ENCODE measurements at regions not wholly inside any gene's neighbourhood (a gene's known extent, or its start where the extent isn't known, plus 50 kb on each side); places are given as distances from the start of the nearest gene placed in this dataset.

- Histone ChIP-seq H3K4me3 (ENCODE audit: insufficient read depth, low read depth, low read length) (no peak overlapping the region), H3K9me3 (ENCODE audit: control insufficient read depth, low read length) (no peaks in the 10 kb centered on the region), H3K27ac (ENCODE audit: insufficient read depth, low read depth, low read length, poor library complexity, severe bottlenecking) (no peak overlapping the region), H3K27me3 (ENCODE audit: control insufficient read depth, insufficient read depth, low read length, poor library complexity, severe bottlenecking) (no peaks in the 10 kb centered on the region), H3K36me3 (ENCODE audit: control insufficient read depth, insufficient read depth, low read length) (no peaks in the 10 kb centered on the region), H3K4me1 (ENCODE audit: control insufficient read depth, insufficient read depth, low read length) (peaks cover 6% of the 10 kb centered on the region)
These were observed 321.8 kb upstream of the NCAM1 start for GRCh38 chr11:112639469-112639868.

- H3K36me3 ChIP-seq (ENCODE audit: control insufficient read depth, insufficient read depth, low read length) = no peaks in the 10 kb centered on the region
- no peaks in the 10 kb centered on the region for H3K27me3 ChIP-seq (ENCODE audit: control insufficient read depth, insufficient read depth, low read length, poor library complexity, severe bottlenecking)
- H3K9me3 ChIP-seq (ENCODE audit: control insufficient read depth, low read length) = no peaks in the 10 kb centered on the region
- H3K4me3 ChIP-seq (ENCODE audit: insufficient read depth, low read depth, low read length) = no peak overlapping the region
- H3K4me1 ChIP-seq (ENCODE audit: control insufficient read depth, insufficient read depth, low read length) = no peaks in the 10 kb centered on the region
- H3K27ac ChIP-seq (ENCODE audit: insufficient read depth, low read depth, low read length, poor library complexity, severe bottlenecking) = no peak overlapping the region
These were observed 317.8 kb upstream of the NCAM1 start for GRCh38 chr11:112643416-112643815.

- 93 to 94% methylated on average over 5 of the region's 5 CpGs for WGBS, 2 experiments
- H3K27me3 ChIP-seq (ENCODE audit: control insufficient read depth, insufficient read depth, low read length, poor library complexity, severe bottlenecking) = no peaks in the 10 kb centered on the region
- no peaks in the 10 kb centered on the region for H3K9me3 ChIP-seq (ENCODE audit: control insufficient read depth, low read length)
- H3K4me3 ChIP-seq (ENCODE audit: insufficient read depth, low read depth, low read length) = no peak overlapping the region
- no peaks in the 10 kb centered on the region for H3K4me1 ChIP-seq (ENCODE audit: control insufficient read depth, insufficient read depth, low read length)
- H3K27ac ChIP-seq (ENCODE audit: insufficient read depth, low read depth, low read length, poor library complexity, severe bottlenecking) = no peak overlapping the region
- H3K36me3 ChIP-seq (ENCODE audit: control insufficient read depth, insufficient read depth, low read length) = no peaks in the 10 kb centered on the region
These were observed 316.6 kb upstream of the NCAM1 start for GRCh38 chr11:112644410-112645131.

GRCh38 chr11:112649856-112650255 is 311.4 kb upstream of the NCAM1 start:
- Histone ChIP-seq H3K27ac (ENCODE audit: insufficient read depth, low read depth, low read length, poor library complexity, severe bottlenecking) (no peak overlapping the region), H3K9me3 (ENCODE audit: control insufficient read depth, low read length) (no peaks in the 10 kb centered on the region), H3K36me3 (ENCODE audit: control insufficient read depth, insufficient read depth, low read length) (no peaks in the 10 kb centered on the region), H3K27me3 (ENCODE audit: control insufficient read depth, insufficient read depth, low read length, poor library complexity, severe bottlenecking) (no peaks in the 10 kb centered on the region), H3K4me1 (ENCODE audit: control insufficient read depth, insufficient read depth, low read length) (no peaks in the 10 kb centered on the region), H3K4me3 (ENCODE audit: insufficient read depth, low read depth, low read length) (no peak overlapping the region)
- WGBS, 2 experiments = 77 to 82% methylated on average over 6 of the region's 6 CpGs

GRCh38 chr11:112650527-112650926 is 310.7 kb upstream of the NCAM1 start:
- H3K4me3 ChIP-seq (ENCODE audit: insufficient read depth, low read depth, low read length) = no peak overlapping the region
- no peaks in the 10 kb centered on the region for H3K36me3 ChIP-seq (ENCODE audit: control insufficient read depth, insufficient read depth, low read length)
- H3K9me3 ChIP-seq (ENCODE audit: control insufficient read depth, low read length) = no peaks in the 10 kb centered on the region
- H3K4me1 ChIP-seq (ENCODE audit: control insufficient read depth, insufficient read depth, low read length) = no peaks in the 10 kb centered on the region
- H3K27me3 ChIP-seq (ENCODE audit: control insufficient read depth, insufficient read depth, low read length, poor library complexity, severe bottlenecking) = no peaks in the 10 kb centered on the region
- no peak overlapping the region for H3K27ac ChIP-seq (ENCODE audit: insufficient read depth, low read depth, low read length, poor library complexity, severe bottlenecking)
- 90 to 92% methylated on average over 3 of the region's 3 CpGs for WGBS, 2 experiments

- no peaks in the 10 kb centered on the region for H3K4me1 ChIP-seq (ENCODE audit: control insufficient read depth, insufficient read depth, low read length)
- H3K27ac ChIP-seq (ENCODE audit: insufficient read depth, low read depth, low read length, poor library complexity, severe bottlenecking) = no peak overlapping the region
These were observed 309.8 kb upstream of the NCAM1 start for GRCh38 chr11:112651386-112651785.

GRCh38 chr11:112652786-112653390 is 308.3 kb upstream of the NCAM1 start:
- H3K27me3 ChIP-seq (ENCODE audit: control insufficient read depth, insufficient read depth, low read length, poor library complexity, severe bottlenecking) = no peaks in the 10 kb centered on the region
- H3K4me3 ChIP-seq (ENCODE audit: insufficient read depth, low read depth, low read length) = no peak overlapping the region
- no peaks in the 10 kb centered on the region for H3K9me3 ChIP-seq (ENCODE audit: control insufficient read depth, low read length)
- H3K36me3 ChIP-seq (ENCODE audit: control insufficient read depth, insufficient read depth, low read length) = no peaks in the 10 kb centered on the region
- no peaks in the 10 kb centered on the region for H3K4me1 ChIP-seq (ENCODE audit: control insufficient read depth, insufficient read depth, low read length)
- 93 to 96% methylated on average over 3 of the region's 3 CpGs for whole genome bisulfite sequencing, 2 experiments
- H3K27ac ChIP-seq (ENCODE audit: insufficient read depth, low read depth, low read length, poor library complexity, severe bottlenecking) = no peak overlapping the region

More at GRCh38 chr11:112651386-112651785, 309.8 kb upstream of the NCAM1 start:
- no peaks in the 10 kb centered on the region for H3K9me3 ChIP-seq (ENCODE audit: control insufficient read depth, low read length)
- no peak overlapping the region for H3K4me3 ChIP-seq (ENCODE audit: insufficient read depth, low read depth, low read length)
- H3K27me3 ChIP-seq (ENCODE audit: control insufficient read depth, insufficient read depth, low read length, poor library complexity, severe bottlenecking) = no peaks in the 10 kb centered on the region
- no peaks in the 10 kb centered on the region for H3K36me3 ChIP-seq (ENCODE audit: control insufficient read depth, insufficient read depth, low read length)

GRCh38 chr11:112655371-112655770 is 305.8 kb upstream of the NCAM1 start:
- Histone ChIP-seq H3K27ac (ENCODE audit: insufficient read depth, low read depth, low read length, poor library complexity, severe bottlenecking) (no peak overlapping the region), H3K36me3 (ENCODE audit: control insufficient read depth, insufficient read depth, low read length) (no peaks in the 10 kb centered on the region), H3K4me1 (ENCODE audit: control insufficient read depth, insufficient read depth, low read length) (no peaks in the 10 kb centered on the region), H3K9me3 (ENCODE audit: control insufficient read depth, low read length) (no peaks in the 10 kb centered on the region), H3K27me3 (ENCODE audit: control insufficient read depth, insufficient read depth, low read length, poor library complexity, severe bottlenecking) (no peaks in the 10 kb centered on the region), H3K4me3 (ENCODE audit: insufficient read depth, low read depth, low read length) (no peak overlapping the region)
- WGBS, 2 experiments = 77 to 82% methylated on average over 2 of the region's 2 CpGs

- WGBS, 2 experiments = 75 to 78% methylated on average over 6 of the region's 6 CpGs
- H3K4me1 ChIP-seq (ENCODE audit: control insufficient read depth, insufficient read depth, low read length) = no peaks in the 10 kb centered on the region
- no peak overlapping the region for H3K27ac ChIP-seq (ENCODE audit: insufficient read depth, low read depth, low read length, poor library complexity, severe bottlenecking)
- H3K9me3 ChIP-seq (ENCODE audit: control insufficient read depth, low read length) = no peaks in the 10 kb centered on the region
- H3K4me3 ChIP-seq (ENCODE audit: insufficient read depth, low read depth, low read length) = no peak overlapping the region
- no peaks in the 10 kb centered on the region for H3K27me3 ChIP-seq (ENCODE audit: control insufficient read depth, insufficient read depth, low read length, poor library complexity, severe bottlenecking)
- H3K36me3 ChIP-seq (ENCODE audit: control insufficient read depth, insufficient read depth, low read length) = no peaks in the 10 kb centered on the region
These were observed 304.3 kb upstream of the NCAM1 start for GRCh38 chr11:112656772-112657428.

- H3K36me3 ChIP-seq (ENCODE audit: control insufficient read depth, insufficient read depth, low read length) = no peaks in the 10 kb centered on the region
- no peaks in the 10 kb centered on the region for H3K9me3 ChIP-seq (ENCODE audit: control insufficient read depth, low read length)
- no peaks in the 10 kb centered on the region for H3K27me3 ChIP-seq (ENCODE audit: control insufficient read depth, insufficient read depth, low read length, poor library complexity, severe bottlenecking)
- no peak overlapping the region for H3K4me3 ChIP-seq (ENCODE audit: insufficient read depth, low read depth, low read length)
- H3K27ac ChIP-seq (ENCODE audit: insufficient read depth, low read depth, low read length, poor library complexity, severe bottlenecking) = no peak overlapping the region
- H3K4me1 ChIP-seq (ENCODE audit: control insufficient read depth, insufficient read depth, low read length) = no peaks in the 10 kb centered on the region
- WGBS, 2 experiments = 79 to 90% methylated on average over 3 of the region's 3 CpGs
These were observed 302.8 kb upstream of the NCAM1 start for GRCh38 chr11:112658431-112658878.
